SU-DHL-6 (cell line): ENCODE measurements at regions not wholly inside any gene's neighbourhood (a gene's known extent, or its start where the extent isn't known, plus 50 kb on each side); places are given as distances from the start of the nearest gene placed in this dataset.

ENCODE experiments used
- H2AFZ ChIP-seq: fragments of 200-600 bp; sonication (generic); 2 replicates; pipeline ENCODE4 v1.6.1; 2014; ENCODE audit warnings: low read depth, mild to moderate bottlenecking, moderate library complexity, mixed read lengths, antibody characterized with exemption, low read length; ENCODE audit not compliant: severe bottlenecking
- H3F3A ChIP-seq: fragments of 200-600 bp; shearing (Covaris generic); 2 replicates; pipeline ENCODE4 v1.6.0; 2016; ENCODE audit warnings: antibody characterized with exemption, mild to moderate bottlenecking; ENCODE audit not compliant: insufficient read depth
- H3K27ac ChIP-seq: fragments of 200-600 bp; sonication (generic); 2 replicates; pipeline ENCODE4 v1.5.1; 2016; ENCODE audit warnings: low read depth, mild to moderate bottlenecking, low read length, moderate library complexity, mixed read lengths
- H3K27me3 ChIP-seq: fragments of 200-600 bp; sonication (generic), shearing (Covaris generic); 2 replicates; pipeline ENCODE4 v1.6.0; 2014; ENCODE audit warnings: mild to moderate bottlenecking, low read length
- H3K36me3 ChIP-seq: fragments of 200-600 bp; sonication (generic); 2 replicates; pipeline ENCODE4 v1.6.1; 2014; ENCODE audit warnings: mild to moderate bottlenecking, low read length, mixed read lengths
- H3K4me2 ChIP-seq: fragments of 300-600, 200-600 bp; shearing (Covaris generic), sonication (generic); 2 replicates; pipeline ENCODE4 v1.6.0; 2014; ENCODE audit warnings: low read length, low read depth, mild to moderate bottlenecking; ENCODE audit not compliant: poor library complexity, severe bottlenecking
- H3K4me3 ChIP-seq: fragments of 200-600 bp; sonication (generic); 2 replicates; pipeline ENCODE4 v1.5.1; 2014; ENCODE audit warnings: antibody characterized with exemption, low read length, mild to moderate bottlenecking, mixed read lengths; ENCODE audit not compliant: insufficient read depth, poor library complexity, severe bottlenecking
- H3K79me2 ChIP-seq: fragments of 200-600 bp; sonication (generic); 2 replicates; pipeline ENCODE4 v1.6.1; 2014; ENCODE audit warnings: mild to moderate bottlenecking, low read length, moderate library complexity; ENCODE audit not compliant: insufficient read depth
- H3K9ac ChIP-seq: fragments of 200-600 bp; sonication (generic); 2 replicates; pipeline ENCODE4 v1.7.0; 2014; ENCODE audit warnings: mild to moderate bottlenecking, low read length
- H3K9me2 ChIP-seq: fragments of 200-600 bp; sonication (generic); replicated peaks from 2 replicates; pipeline ENCODE4 v1.6.1; 2014; ENCODE audit warnings: low read length; ENCODE audit not compliant: insufficient read depth
- H3K9me3 ChIP-seq: fragments of 200-600 bp; sonication (generic); 2 replicates; pipeline ENCODE4 v1.6.1; 2014; ENCODE audit warnings: low read length, mixed read lengths; ENCODE audit not compliant: insufficient read depth
- H4K20me1 ChIP-seq: fragments of 200-600 bp; sonication (generic); 2 replicates; pipeline ENCODE4 v1.6.1; 2014; ENCODE audit warnings: low read depth, mild to moderate bottlenecking, antibody characterized with exemption, low read length, moderate library complexity, mixed read lengths
- CTCF ChIP-seq: fragments of 200-600 bp; sonication (generic); IDR thresholded peaks from one replicate; pipeline ENCODE4 v1.5.1; 2017; ENCODE audit warnings: antibody characterized with exemption, mild to moderate bottlenecking, low read length, moderate library complexity; ENCODE audit not compliant: insufficient read depth, poor library complexity, severe bottlenecking
- EZH2phosphoT487 ChIP-seq: fragments of 200-600 bp; sonication (generic), shearing (Covaris generic); conservative IDR thresholded peaks from 2 replicates; pipeline ENCODE4 v1.6.1; 2018; ENCODE audit warnings: mild to moderate bottlenecking, antibody characterized with exemption, low read length, moderate library complexity, mixed read lengths

GRCh38 chr13:38283346-38283745, 66.3 kb upstream of the UFM1 start:
- no peaks in the 10 kb centered on the region for H3K9me2 ChIP-seq
- no peak overlapping the region for H3K27ac ChIP-seq
- H4K20me1 ChIP-seq, result no peaks in the 10 kb centered on the region
- H3K9me3 ChIP-seq, result no peaks in the 10 kb centered on the region
- H3K9ac ChIP-seq, result no peak overlapping the region
- H3K4me2 ChIP-seq, result no peak overlapping the region
- no peaks in the 10 kb centered on the region for H3K27me3 ChIP-seq
- TF ChIP-seq CTCF (no peak), EZH2phosphoT487 (no peak)
- H3K79me2 ChIP-seq, result no peaks in the 10 kb centered on the region
- no peaks in the 10 kb centered on the region for H3F3A ChIP-seq
- H3K36me3 ChIP-seq, result no peaks in the 10 kb centered on the region
- no peak overlapping the region for H3K4me3 ChIP-seq
- no peak overlapping the region for H2AFZ ChIP-seq

GRCh38 chr13:38265132-38265497, 84.5 kb upstream of the UFM1 start:
- no peak overlapping the region for H2AFZ ChIP-seq
- H3K4me3 ChIP-seq, result no peak overlapping the region
- no peaks in the 10 kb centered on the region for H4K20me1 ChIP-seq
- no peak overlapping the region for H3K4me2 ChIP-seq
- no peak overlapping the region for H3K27ac ChIP-seq
- H3K36me3 ChIP-seq, result no peaks in the 10 kb centered on the region
- no peaks in the 10 kb centered on the region for H3K9me3 ChIP-seq
- H3F3A ChIP-seq, result no peaks in the 10 kb centered on the region
- no peaks in the 10 kb centered on the region for H3K27me3 ChIP-seq
- no peak overlapping the region for H3K9ac ChIP-seq
- H3K9me2 ChIP-seq, result no peaks in the 10 kb centered on the region
- TF ChIP-seq EZH2phosphoT487, result no peak
- TF ChIP-seq CTCF, result no peak
- H3K79me2 ChIP-seq, result no peaks in the 10 kb centered on the region

- Histone ChIP-seq H3F3A (no peaks in the 10 kb centered on the region), H3K4me3 (no peak overlapping the region)
Observed at GRCh38 chr13:38264363-38265131, 85.1 kb upstream of the UFM1 start.

More at GRCh38 chr13:38264363-38265131, 85.1 kb upstream of the UFM1 start:
- H3K27me3 ChIP-seq, result no peaks in the 10 kb centered on the region
- H3K27ac ChIP-seq, result no peak overlapping the region
- no peaks in the 10 kb centered on the region for H3K79me2 ChIP-seq
- no peaks in the 10 kb centered on the region for H4K20me1 ChIP-seq
- no peaks in the 10 kb centered on the region for H3K36me3 ChIP-seq
- no peak overlapping the region for H2AFZ ChIP-seq
- no peak overlapping the region for H3K9ac ChIP-seq
- TF ChIP-seq EZH2phosphoT487, result no peak
- no peak for TF ChIP-seq CTCF
- H3K9me3 ChIP-seq, result no peaks in the 10 kb centered on the region
- H3K4me2 ChIP-seq, result no peak overlapping the region
- no peaks in the 10 kb centered on the region for H3K9me2 ChIP-seq
